GM18520 (cell line): ENCODE measurements at regions not wholly inside any gene's neighbourhood (a gene's known extent, or its start where the extent isn't known, plus 50 kb on each side); places are given as distances from the start of the nearest gene placed in this dataset.
"Not testable (repeated sequence)": the region's sequence is repeated elsewhere in the genome, so short reads cannot be mapped to it uniquely, and the experiment has no call there.

Experiments used
- ATAC-seq: cut with Tn5 transposase; IDR thresholded peaks from one replicate; pipeline ENCODE4 v1.9.1; 2021; ENCODE audit not compliant: unreplicated experiment

- peak; percentile 99 for ATAC-seq
Measured at GRCh38 chrX:22526339-22526738, 253.6 kb downstream of the CBLL2 start.

GRCh38 chrX:22527302-22527701, 254.6 kb downstream of the CBLL2 start:
- ATAC-seq = no peak

- ATAC-seq = no peak
Measured at GRCh38 chrX:22533898-22534297, 261.2 kb downstream of the CBLL2 start.

GRCh38 chrX:22534643-22535042, 261.9 kb downstream of the CBLL2 start:
- ATAC-seq = no peak

GRCh38 chrX:22536746-22537304, 264.1 kb downstream of the CBLL2 start:
- ATAC-seq = no peak

GRCh38 chrX:22538580-22538979, 265.9 kb downstream of the CBLL2 start:
- no peak for ATAC-seq

- ATAC-seq = no peak
Measured at GRCh38 chrX:22541926-22542325, 269.2 kb downstream of the CBLL2 start.

GRCh38 chrX:22542641-22543040, 269.9 kb downstream of the CBLL2 start:
- no peak for ATAC-seq

GRCh38 chrX:22559506-22559905, 286.8 kb downstream of the CBLL2 start:
- ATAC-seq = no peak

GRCh38 chrX:22575161-22575845, 302.6 kb downstream of the CBLL2 start:
- no peak for ATAC-seq

- no peak for ATAC-seq
Measured at GRCh38 chrX:22577181-22577580, 304.5 kb downstream of the CBLL2 start.

- ATAC-seq = no peak
Measured at GRCh38 chrX:22585831-22586230, 313.1 kb downstream of the CBLL2 start.

GRCh38 chrX:22589845-22590244, 317.1 kb downstream of the CBLL2 start:
- no peak for ATAC-seq

GRCh38 chrX:22594766-22595165, 322.1 kb downstream of the CBLL2 start:
- ATAC-seq = no peak

GRCh38 chrX:22603060-22603459, 330.3 kb downstream of the CBLL2 start:
- no peak for ATAC-seq

- ATAC-seq = not testable (repeated sequence)
Measured at GRCh38 chrX:22609452-22609851, 336.7 kb downstream of the CBLL2 start.

- no peak for ATAC-seq
Measured at GRCh38 chrX:22616867-22617266, 344.2 kb downstream of the CBLL2 start.

- ATAC-seq = no peak
Measured at GRCh38 chrX:22627576-22627975, 354.9 kb downstream of the CBLL2 start.

- no peak for ATAC-seq
Measured at GRCh38 chrX:22628275-22628674, 355.6 kb downstream of the CBLL2 start.

- ATAC-seq = no peak
Measured at GRCh38 chrX:22629105-22629725, 356.5 kb downstream of the CBLL2 start.

GRCh38 chrX:22634083-22634482, 361.4 kb downstream of the CBLL2 start:
- no peak for ATAC-seq

GRCh38 chrX:22634751-22635150, 362.0 kb downstream of the CBLL2 start:
- ATAC-seq = no peak

- no peak for ATAC-seq
Measured at GRCh38 chrX:22648281-22648680, 351.5 kb upstream of the DDX53 start.
